HUES64 (cell line): ENCODE measurements at regions not wholly inside any gene's neighbourhood (a gene's known extent, or its start where the extent isn't known, plus 50 kb on each side); places are given as distances from the start of the nearest gene placed in this dataset.
A peak's percentile ranks its signal among the peaks of the same experiment; 100 is the strongest.

Experiments
- H3K27ac ChIP-seq: 2 replicates; pipeline ENCODE4 v1.7.0; 2013; ENCODE audit warnings: low read depth, low read length, inconsistent platforms
- H3K27me3 ChIP-seq: 2 replicates; pipeline ENCODE4 v1.6.1; 2013; ENCODE audit warnings: mild to moderate bottlenecking, low read length; ENCODE audit not compliant: insufficient read depth
- H3K36me3 ChIP-seq: 2 replicates; pipeline ENCODE4 v1.6.1; 2013; ENCODE audit warnings: mild to moderate bottlenecking, low read length; ENCODE audit not compliant: insufficient read depth
- H3K4me1 ChIP-seq: 2 replicates; pipeline ENCODE4 v1.6.1; 2013; ENCODE audit warnings: mild to moderate bottlenecking, low read length, moderate library complexity; ENCODE audit not compliant: insufficient read depth
- H3K4me3 ChIP-seq: 2 replicates; pipeline ENCODE4 v1.5.1; 2013; ENCODE audit warnings: mild to moderate bottlenecking, low read length, moderate library complexity
- H3K9ac ChIP-seq: 2 replicates; pipeline ENCODE4 v1.6.1; 2013; ENCODE audit warnings: mild to moderate bottlenecking, low read depth, low read length
- H3K9me3 ChIP-seq: 2 replicates; pipeline ENCODE4 v1.6.1; 2013; ENCODE audit warnings: low read depth, low read length; ENCODE audit not compliant: insufficient read depth
- WGBS: fragments of 150-250, 120-280 bp; methylation state at CpG from one replicate; pipeline ENCODE4 v1.1.7; 2013; ENCODE audit warnings: missing lambda C conversion rate; 5-methylcytosine and 5-hydroxymethylcytosine counted together

- no peaks in the 10 kb centered on the region for H3K9me3 ChIP-seq
- no peak overlapping the region for H3K9ac ChIP-seq
- H3K27me3 ChIP-seq: no peaks in the 10 kb centered on the region
- H3K4me1 ChIP-seq: no peaks in the 10 kb centered on the region
- H3K36me3 ChIP-seq: no peaks in the 10 kb centered on the region
- H3K4me3 ChIP-seq: no peak overlapping the region
- H3K27ac ChIP-seq: no peak overlapping the region
These were observed 403.3 kb downstream of the ZIC3 start for GRCh38 chrX:137969191-137969590.

GRCh38 chrX:137982472-137983172 is 416.7 kb downstream of the ZIC3 start:
- H3K27ac ChIP-seq: no peak overlapping the region; the same call in 1 of the 2 replicates
- no peaks in the 10 kb centered on the region for H3K9me3 ChIP-seq
- H3K36me3 ChIP-seq: no peaks in the 10 kb centered on the region
- no peak overlapping the region for H3K9ac ChIP-seq
- H3K4me1 ChIP-seq: peaks cover 26% of the 10 kb centered on the region
- no peak overlapping the region for H3K4me3 ChIP-seq
- 20% methylated on average over 1 of the region's 1 CpG for WGBS
- no peaks in the 10 kb centered on the region for H3K27me3 ChIP-seq

- H3K4me1 ChIP-seq: peaks cover 12% of the 10 kb centered on the region
- H3K27ac ChIP-seq: no peak overlapping the region
- no peaks in the 10 kb centered on the region for H3K36me3 ChIP-seq
- WGBS: 90% methylated on average over 1 of the region's 1 CpG
- H3K4me3 ChIP-seq: no peak overlapping the region
- no peak overlapping the region for H3K9ac ChIP-seq
- H3K27me3 ChIP-seq: no peaks in the 10 kb centered on the region
- no peaks in the 10 kb centered on the region for H3K9me3 ChIP-seq
These were observed 422.5 kb downstream of the ZIC3 start for GRCh38 chrX:137988470-137988869.

- peak overlapping the region; percentile 76; the same call in 1 of the 2 replicates for H3K27ac ChIP-seq
- H3K4me3 ChIP-seq: no peak overlapping the region
- no peaks in the 10 kb centered on the region for H3K9me3 ChIP-seq
- no CpG with 5 or more reads among the region's 1 CpG for WGBS
- peaks cover 31% of the 10 kb centered on the region for H3K4me1 ChIP-seq
- no peaks in the 10 kb centered on the region for H3K27me3 ChIP-seq
- H3K9ac ChIP-seq: no peak overlapping the region
- H3K36me3 ChIP-seq: no peaks in the 10 kb centered on the region
These were observed 432.7 kb downstream of the ZIC3 start for GRCh38 chrX:137998619-137999018.

DNA sequence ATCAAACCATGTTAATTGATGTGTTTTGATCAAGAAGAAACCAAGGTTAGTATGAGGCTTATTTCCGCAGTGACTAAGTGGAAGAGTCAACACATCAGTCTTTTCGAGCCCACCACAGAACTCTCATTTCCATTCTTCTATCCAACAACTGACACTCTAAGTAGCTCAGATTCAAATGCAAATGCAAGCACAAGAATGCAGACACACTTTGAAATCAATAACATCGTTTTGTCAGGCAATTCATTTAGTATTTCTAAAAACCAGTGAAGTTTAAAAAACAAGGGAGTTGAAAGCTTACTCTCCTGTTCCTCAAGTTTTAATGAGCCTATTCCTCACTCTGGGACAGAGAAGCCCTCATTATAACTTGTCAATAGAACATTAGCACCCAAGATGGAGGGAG is 433.1 kb downstream of the ZIC3 start:
- Histone ChIP-seq H3K4me3 (no peak overlapping the region), H3K9me3 (no peaks in the 10 kb centered on the region), H3K27me3 (no peaks in the 10 kb centered on the region), H3K27ac (peak overlapping the region; percentile 76; the same call in 1 of the 2 replicates), H3K36me3 (no peaks in the 10 kb centered on the region), H3K9ac (no peak overlapping the region), H3K4me1 (peaks cover 31% of the 10 kb centered on the region)
- 28% methylated on average over 3 of the region's 3 CpGs for WGBS

DNA sequence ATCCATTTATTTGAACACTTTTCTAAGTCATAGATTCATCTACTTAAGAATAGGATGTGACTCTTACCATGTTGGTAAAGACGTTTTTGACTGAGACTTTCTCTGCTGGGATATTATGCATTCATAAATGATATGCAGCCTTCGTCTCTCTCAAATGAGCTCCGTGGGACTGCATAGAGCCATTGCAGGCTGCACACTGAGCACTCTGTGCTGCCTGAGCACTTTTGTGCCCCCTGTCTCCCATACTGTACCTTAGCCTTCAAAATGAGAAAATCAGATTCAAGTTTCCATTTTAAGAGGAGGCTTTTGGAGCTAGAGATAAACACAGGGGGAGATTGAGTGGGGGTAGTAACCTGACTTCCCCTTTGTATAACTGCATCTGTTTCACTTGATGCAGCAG is 433.6 kb downstream of the ZIC3 start:
- Histone ChIP-seq H3K9me3 (no peaks in the 10 kb centered on the region), H3K4me3 (no peak overlapping the region), H3K9ac (no peak overlapping the region), H3K27ac (peak overlapping the region; percentile 76; the same call in 1 of the 2 replicates), H3K36me3 (no peaks in the 10 kb centered on the region), H3K4me1 (peaks cover 31% of the 10 kb centered on the region), H3K27me3 (no peaks in the 10 kb centered on the region)
- 55% methylated on average over 3 of the region's 3 CpGs for WGBS

GRCh38 chrX:138001226-138001625 is 435.3 kb downstream of the ZIC3 start:
- Histone ChIP-seq H3K9ac (no peak overlapping the region), H3K4me3 (no peak overlapping the region), H3K4me1 (peaks cover 31% of the 10 kb centered on the region), H3K36me3 (no peaks in the 10 kb centered on the region), H3K27ac (no peak overlapping the region), H3K27me3 (no peaks in the 10 kb centered on the region), H3K9me3 (no peaks in the 10 kb centered on the region)
- WGBS: 50% methylated on average over 1 of the region's 1 CpG

- no peaks in the 10 kb centered on the region for H3K9me3 ChIP-seq
- 92% methylated on average over 2 of the region's 4 CpGs for WGBS
These were observed 440.3 kb downstream of the ZIC3 start for GRCh38 chrX:138006180-138006579.

GRCh38 chrX:138008281-138008680 is 442.4 kb downstream of the ZIC3 start:
- Histone ChIP-seq H3K27me3 (no peaks in the 10 kb centered on the region), H3K9ac (no peak overlapping the region), H3K4me1 (no peaks in the 10 kb centered on the region), H3K4me3 (no peak overlapping the region), H3K27ac (no peak overlapping the region), H3K36me3 (no peaks in the 10 kb centered on the region), H3K9me3 (no peaks in the 10 kb centered on the region)
- 72% methylated on average over 5 of the region's 5 CpGs for whole genome bisulfite sequencing

More at GRCh38 chrX:138006180-138006579, 440.3 kb downstream of the ZIC3 start:
- Histone ChIP-seq H3K27ac (no peak overlapping the region), H3K4me3 (no peak overlapping the region), H3K27me3 (no peaks in the 10 kb centered on the region), H3K4me1 (peaks cover 3% of the 10 kb centered on the region; the same call in 1 of the 2 replicates), H3K36me3 (no peaks in the 10 kb centered on the region), H3K9ac (no peak overlapping the region)

DNA sequence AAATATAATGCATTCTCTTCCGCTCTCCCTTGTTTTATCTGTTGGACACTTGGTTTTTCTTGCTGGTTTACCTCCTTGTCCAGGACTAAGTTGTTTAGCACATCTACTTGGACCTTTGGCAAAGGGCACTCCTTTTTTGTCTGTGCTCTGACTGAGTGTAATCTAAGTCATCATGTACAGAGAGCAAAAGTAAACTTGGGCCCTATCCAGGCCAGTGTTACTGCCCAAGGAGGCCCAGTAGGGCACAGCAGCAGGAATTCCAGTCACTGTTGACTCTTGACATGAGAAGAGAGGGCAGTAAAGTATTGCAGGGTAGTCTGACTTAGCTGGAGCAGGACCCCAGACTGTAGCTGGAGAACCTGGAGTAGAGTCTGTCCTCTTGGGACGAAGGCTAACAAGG is 445.5 kb downstream of the ZIC3 start:
- Histone ChIP-seq H3K27ac (no peak overlapping the region), H3K27me3 (no peaks in the 10 kb centered on the region), H3K9ac (no peak overlapping the region), H3K36me3 (no peaks in the 10 kb centered on the region), H3K4me3 (no peak overlapping the region), H3K4me1 (no peaks in the 10 kb centered on the region), H3K9me3 (no peaks in the 10 kb centered on the region)
- 94% methylated on average over 2 of the region's 2 CpGs for WGBS

- no peaks in the 10 kb centered on the region for H3K9me3 ChIP-seq
- H3K4me3 ChIP-seq: no peak overlapping the region
- H3K27ac ChIP-seq: no peak overlapping the region
- H3K4me1 ChIP-seq: no peaks in the 10 kb centered on the region
- 80% methylated on average over 3 of the region's 3 CpGs for WGBS
- no peak overlapping the region for H3K9ac ChIP-seq
- no peaks in the 10 kb centered on the region for H3K36me3 ChIP-seq
- H3K27me3 ChIP-seq: no peaks in the 10 kb centered on the region
These were observed 448.6 kb downstream of the ZIC3 start for GRCh38 chrX:138014577-138014976.
